ENCODE measurements at regions not wholly inside any gene's neighbourhood (a gene's known extent, or its start where the extent isn't known, plus 50 kb on each side); places are given as distances from the start of the nearest gene placed in this dataset.

GRCh38 chr4:136691607-136692006 lies 840.7 kb downstream of the PCDH18 start:
- DNase-seq (ENCODE audit: low read depth, low spot score): no peak
- no peak overlapping the region for H3K4me3 ChIP-seq (replicated peaks in 1 of 2; ENCODE audit: low read depth in 1 of 2, low read length in 2 of 2)
- no peak overlapping the region for H2AFZ ChIP-seq (ENCODE audit: low read depth, low read length, poor library complexity, severe bottlenecking)
- intact Hi-C loops (cut with micrococcal nuclease): no loop called here
- no peak overlapping the region for H3K4me2 ChIP-seq (ENCODE audit: low read length)
- H3K9me3 ChIP-seq (ENCODE audit: control insufficient read depth in 1 of 2, insufficient read depth in 1 of 2, low read depth in 1 of 2, low read length in 2 of 2): no peaks in the 10 kb centered on the region
- H3K36me3 ChIP-seq (ENCODE audit: control insufficient read depth in 1 of 2, insufficient read depth in 2 of 2, low read length in 2 of 2): no peaks in the 10 kb centered on the region
- ChIA-PET RAD21 (ENCODE audit: low non-redundant PET in 1 of 2, low total read pairs in 2 of 2, uncharacterized antibody in 2 of 2, unreplicated experiment in 2 of 2) (no interaction called here), POLR2A (no interaction called here), CTCF (no interaction called here)
- H3K9ac ChIP-seq (ENCODE audit: low read length): no peak overlapping the region
- H3K79me2 ChIP-seq (ENCODE audit: insufficient read depth, low read length): no peaks in the 10 kb centered on the region
- no peak for TF ChIP-seq RAD21 (IDR thresholded peaks at IDR 0.05; ENCODE audit: low read depth)
- no peak for TF ChIP-seq SP1 (IDR thresholded peaks at IDR 0.05; ENCODE audit: low read depth)
- TF ChIP-seq JUND (IDR thresholded peaks at IDR 0.05): no peak
- TF ChIP-seq EZH2 (IDR thresholded peaks at IDR 0.05): no peak
- no peak for TF ChIP-seq SRF (IDR thresholded peaks at IDR 0.05; ENCODE audit: low read depth)
- TF ChIP-seq CEBPB (IDR thresholded peaks at IDR 0.05; ENCODE audit: low read depth): no peak
- no peak for TF ChIP-seq ZBTB33 (IDR thresholded peaks at IDR 0.05; ENCODE audit: extremely low read depth, insufficient replicate concordance, low read length)
- no peak for TF ChIP-seq ZNF274 (IDR thresholded peaks at IDR 0.05; ENCODE audit: low read depth, low read length)
- no peak for TF ChIP-seq EGR1 (IDR thresholded peaks at IDR 0.05; ENCODE audit: low read depth)
- no peak for TF ChIP-seq TCF7L2 (IDR thresholded peaks at IDR 0.05; ENCODE audit: borderline replicate concordance, extremely low read depth, insufficient read depth, insufficient read length)
- TF ChIP-seq FOSL1 (IDR thresholded peaks at IDR 0.05; ENCODE audit: low read depth): no peak
- H3K27ac ChIP-seq (ENCODE audit: low read depth, low read length): no peak overlapping the region
- peaks cover 0 to 4% of the 10 kb centered on the region in 2 experiments; a peak in 1 of 4 replicates for H3K4me1 ChIP-seq (ENCODE audit: control insufficient read depth in 1 of 2, insufficient read depth in 2 of 2, low read length in 2 of 2)
- no peaks in the 10 kb centered on the region for H3K27me3 ChIP-seq (ENCODE audit: insufficient read depth, low read length)
- H3K9me2 ChIP-seq (ENCODE audit: insufficient read depth): peaks cover 3% of the 10 kb centered on the region; the same call in 1 of the 2 replicates
- H4K20me1 ChIP-seq (ENCODE audit: insufficient read depth): no peaks in the 10 kb centered on the region
- ATAC-seq: no peak
- no TSS peak for BruUV-seq (replicated peaks)

Data from HCT116 (cell line).